ENCODE measurements at regions not wholly inside any gene's neighbourhood (a gene's known extent, or its start where the extent isn't known, plus 50 kb on each side); places are given as distances from the start of the nearest gene placed in this dataset.

- DNase-seq (ENCODE audit: low read depth in 2 of 3, low spot score in 1 of 3), result no peak
Observed at GRCh38 chr2:145029081-145029480, 509.2 kb upstream of the ZEB2 start.

- DNase-seq (ENCODE audit: low read depth in 2 of 3, low spot score in 1 of 3), result no peak
Observed at GRCh38 chr2:145028101-145028920, 508.4 kb upstream of the ZEB2 start.

- DNase-seq (ENCODE audit: low read depth in 2 of 3, low spot score in 1 of 3), result no peak
Observed at GRCh38 chr2:145026456-145027455, 506.8 kb upstream of the ZEB2 start.

- no peak for DNase-seq (ENCODE audit: low read depth in 2 of 3, low spot score in 1 of 3)
Observed at GRCh38 chr2:145025382-145025781, 505.5 kb upstream of the ZEB2 start.

- no peak for DNase-seq (ENCODE audit: low read depth in 2 of 3, low spot score in 1 of 3)
Observed at GRCh38 chr2:145023334-145023934, 503.5 kb upstream of the ZEB2 start.

GRCh38 chr2:145022666-145023333 lies 502.9 kb upstream of the ZEB2 start:
- no peak for DNase-seq (ENCODE audit: low read depth in 2 of 3, low spot score in 1 of 3)

- DNase-seq (ENCODE audit: low read depth in 2 of 3, low spot score in 1 of 3), result no peak
Observed at GRCh38 chr2:145021962-145022665, 502.2 kb upstream of the ZEB2 start.

GRCh38 chr2:145020694-145021093 lies 500.8 kb upstream of the ZEB2 start:
- no peak for DNase-seq (ENCODE audit: low read depth in 2 of 3, low spot score in 1 of 3)

GRCh38 chr2:145020139-145020538 lies 500.2 kb upstream of the ZEB2 start:
- no peak for DNase-seq (ENCODE audit: low read depth in 2 of 3, low spot score in 1 of 3)

GRCh38 chr2:145018502-145018901 lies 498.6 kb upstream of the ZEB2 start:
- DNase-seq (ENCODE audit: low read depth in 2 of 3, low spot score in 1 of 3), result no peak

GRCh38 chr2:145017149-145017548 lies 497.2 kb upstream of the ZEB2 start:
- no peak for DNase-seq (ENCODE audit: low read depth in 2 of 3, low spot score in 1 of 3)

- no peak for DNase-seq (ENCODE audit: low read depth in 2 of 3, low spot score in 1 of 3)
Observed at GRCh38 chr2:145016711-145017110, 496.8 kb upstream of the ZEB2 start.

GRCh38 chr2:145015561-145015960 lies 495.6 kb upstream of the ZEB2 start:
- DNase-seq (ENCODE audit: low read depth in 2 of 3, low spot score in 1 of 3), result no peak

- no peak for DNase-seq (ENCODE audit: low read depth in 2 of 3, low spot score in 1 of 3)
Observed at GRCh38 chr2:145012806-145013205, 492.9 kb upstream of the ZEB2 start.

GRCh38 chr2:145012214-145012670 lies 492.3 kb upstream of the ZEB2 start:
- no peak for DNase-seq (ENCODE audit: low read depth in 2 of 3, low spot score in 1 of 3)

GRCh38 chr2:145010635-145011034 lies 490.7 kb upstream of the ZEB2 start:
- DNase-seq (ENCODE audit: low read depth in 2 of 3, low spot score in 1 of 3), result no peak

GRCh38 chr2:145007960-145008263 lies 488.0 kb upstream of the ZEB2 start:
- DNase-seq (ENCODE audit: low read depth in 2 of 3, low spot score in 1 of 3), result no peak

GRCh38 chr2:145007093-145007959 lies 487.4 kb upstream of the ZEB2 start:
- no peak for DNase-seq (ENCODE audit: low read depth in 2 of 3, low spot score in 1 of 3)

- DNase-seq (ENCODE audit: low read depth in 2 of 3, low spot score in 1 of 3), result no peak
Observed at GRCh38 chr2:145002624-145003023, 482.7 kb upstream of the ZEB2 start.

GRCh38 chr2:145000376-145000775 lies 480.5 kb upstream of the ZEB2 start:
- DNase-seq (ENCODE audit: low read depth in 2 of 3, low spot score in 1 of 3), result no peak

Measured in stimulated activated CD4-positive, alpha-beta T cell treated with anti-CD3 and anti-CD28 coated beads, Interleukin-12 subunit alpha, Interleukin-12 subunit beta, amount 100 ng/mL, for 48 hours (primary cell).